GM06990 (cell line): ENCODE measurements at regions not wholly inside any gene's neighbourhood (a gene's known extent, or its start where the extent isn't known, plus 50 kb on each side); places are given as distances from the start of the nearest gene placed in this dataset.

Experiments
- DNase-seq: peaks from one replicate; pipeline ENCODE4 v3.0.0-alpha.2; 2011; ENCODE audit not compliant: insufficient read length; ENCODE audit errors: extremely low read depth
- H3K27me3 ChIP-seq: replicated peaks from 2 replicates; pipeline ENCODE4 v1.6.0; 2011; ENCODE audit warnings: low read length; ENCODE audit not compliant: control insufficient read depth, insufficient read depth
- H3K36me3 ChIP-seq: 2 replicates; pipeline ENCODE4 v1.5.1; 2011; ENCODE audit warnings: low read length; ENCODE audit not compliant: control insufficient read depth, insufficient read depth
- H3K4me3 ChIP-seq: replicated peaks from 2 replicates; pipeline ENCODE4 v1.5.1; 2011; ENCODE audit warnings: low read depth, mild to moderate bottlenecking, control low read depth, low read length
- CTCF ChIP-seq: IDR thresholded peaks from 2 replicates; pipeline ENCODE4 v1.5.1; 2011; ENCODE audit warnings: low read length, control low read depth, mild to moderate bottlenecking, inconsistent platforms; ENCODE audit not compliant: insufficient read depth, poor library complexity, severe bottlenecking

- no peak for DNase-seq
- no peak for TF ChIP-seq CTCF
Observed at GRCh38 chr5:126199467-126199866, 223.7 kb upstream of the GRAMD2B start.

GRCh38 chr5:126208691-126209090 is 214.5 kb upstream of the GRAMD2B start:
- no peak for TF ChIP-seq CTCF

More at GRCh38 chr5:126199467-126199866, 223.7 kb upstream of the GRAMD2B start:
- Histone ChIP-seq H3K36me3 (no peaks in the 10 kb centered on the region), H3K4me3 (no peak overlapping the region), H3K27me3 (no peaks in the 10 kb centered on the region)

GRCh38 chr5:126210955-126211354 is 212.3 kb upstream of the GRAMD2B start:
- DNase-seq, result no peak
- no peaks in the 10 kb centered on the region for H3K36me3 ChIP-seq
- no peak for TF ChIP-seq CTCF
- no peak overlapping the region for H3K4me3 ChIP-seq
- no peaks in the 10 kb centered on the region; the same call in 1 of the 2 replicates for H3K27me3 ChIP-seq

More at GRCh38 chr5:126208691-126209090, 214.5 kb upstream of the GRAMD2B start:
- DNase-seq, result no peak
- H3K36me3 ChIP-seq, result no peaks in the 10 kb centered on the region
- no peak overlapping the region for H3K4me3 ChIP-seq
- no peaks in the 10 kb centered on the region; the same call in 1 of the 2 replicates for H3K27me3 ChIP-seq

GRCh38 chr5:126219616-126220015 is 203.6 kb upstream of the GRAMD2B start:
- DNase-seq, result no peak
- Histone ChIP-seq H3K36me3 (no peaks in the 10 kb centered on the region), H3K27me3 (no peaks in the 10 kb centered on the region), H3K4me3 (no peak overlapping the region)
- no peak for TF ChIP-seq CTCF

- no peaks in the 10 kb centered on the region for H3K27me3 ChIP-seq
- DNase-seq, result no peak
- TF ChIP-seq CTCF, result no peak
- H3K4me3 ChIP-seq, result no peak overlapping the region
- H3K36me3 ChIP-seq, result no peaks in the 10 kb centered on the region
Observed at GRCh38 chr5:126220725-126221124, 202.5 kb upstream of the GRAMD2B start.

- no peak for DNase-seq
- Histone ChIP-seq H3K36me3 (no peaks in the 10 kb centered on the region), H3K27me3 (no peaks in the 10 kb centered on the region), H3K4me3 (no peak overlapping the region)
- no peak for TF ChIP-seq CTCF
Observed at GRCh38 chr5:126228934-126229333, 194.3 kb upstream of the GRAMD2B start.
